Breast epithelium (tissue), 4 donors: ENCODE measurements at regions not wholly inside any gene's neighbourhood (a gene's known extent, or its start where the extent isn't known, plus 50 kb on each side); places are given as distances from the start of the nearest gene placed in this dataset.

Experiments used
- DNase-seq, 2 donors: peaks; one replicate each; pipeline ENCODE4 v3.0.0-alpha.2; 2019; ENCODE audit warnings: low spot score in 2 of 2
- H3K27ac ChIP-seq, 2 donors: fragments of 200-600 bp; sonication (generic) in 1 of 2; one replicate each; pipeline ENCODE4 v1.5.1; 2016 to 2019; ENCODE audit warnings: mild to moderate bottlenecking in 1 of 2
- H3K27me3 ChIP-seq, 2 donors: fragments of 200-600 bp; sonication (generic) in 1 of 2; one replicate each; pipeline versions ENCODE4 v1.5.1 to v1.6.0; 2017 to 2019; ENCODE audit warnings: control low read depth in 1 of 2, mild to moderate bottlenecking in 1 of 2
- H3K36me3 ChIP-seq: fragments of 200-600 bp; one replicate; pipeline ENCODE4 v1.5.1; 2019
- H3K4me1 ChIP-seq, 2 donors: fragments of 200-600 bp; sonication (generic); one replicate each; pipeline ENCODE4 v1.5.1; 2016 to 2019; ENCODE audit warnings: control low read depth in 1 of 2
- H3K4me3 ChIP-seq, 3 donors: fragments of 200-600 bp; sonication (generic); 1 replicate in 2 of 3; 2 replicates in 1 of 3; pipeline ENCODE4 v1.5.1; 2016 to 2019; ENCODE audit warnings: mild to moderate bottlenecking in 3 of 3, moderate library complexity in 2 of 3
- H3K9me3 ChIP-seq, 2 donors: fragments of 200-600 bp; sonication (generic) in 1 of 2; one replicate each; pipeline ENCODE4 v1.5.1; 2016 to 2019; ENCODE audit warnings: control low read depth in 1 of 2
- POLR2A ChIP-seq: fragments of 450-650 bp; IDR thresholded peaks from one replicate; pipeline ENCODE4 v1.6.1; 2016; ENCODE audit warnings: antibody characterized with exemption, mild to moderate bottlenecking, moderate library complexity
- POLR2AphosphoS5 ChIP-seq, 3 donors: sonication (generic); formaldehyde crosslinking; IDR thresholded peaks; one replicate each; pipeline ENCODE4 v1.6.1; 2017; ENCODE audit warnings: antibody characterized with exemption in 3 of 3
- intact Hi-C: fragments of 100-400 bp; cut with DNase I; formaldehyde crosslinking; loops from one replicate; pipeline ENCODE4 v1.15.1; 2023; ENCODE audit warnings: low total_unique reads
- TF ChIP-seq, protein P1 (sequence below), 3 donors: fragments of 450-650 bp; IDR thresholded peaks; one replicate each; pipeline ENCODE4 v1.5.1; 2016 to 2017; ENCODE audit warnings: antibody characterized with exemption in 3 of 3, mild to moderate bottlenecking in 3 of 3, moderate library complexity in 3 of 3

DNA sequence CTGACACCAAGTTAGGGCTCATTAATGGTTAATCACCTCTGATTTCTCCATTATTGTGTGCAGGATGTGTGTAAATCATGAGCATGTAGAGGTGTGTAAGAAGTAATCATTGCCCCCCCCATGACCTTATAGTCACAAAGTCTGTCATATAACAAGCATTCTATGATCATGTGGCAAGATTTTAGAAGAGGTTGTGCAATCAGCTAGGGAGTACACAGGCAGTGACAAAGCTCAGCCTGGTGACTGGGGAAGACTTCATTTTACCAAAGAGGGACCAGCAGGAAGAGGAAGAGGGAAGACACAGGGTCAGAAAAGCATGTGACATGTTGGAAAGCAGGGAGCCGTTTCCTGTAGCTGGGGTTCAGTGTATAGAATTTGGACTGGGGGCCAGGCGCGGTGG, 176.5 kb upstream of the LARGE1 start:
- H3K9me3 ChIP-seq, result peaks cover 0 to 11% of the 10 kb centered on the region in 2 donors
- H3K4me3 ChIP-seq, result no peak overlapping the region
- H3K4me1 ChIP-seq, result no peaks in the 10 kb centered on the region
- no peaks in the 10 kb centered on the region for H3K27me3 ChIP-seq
- H3K36me3 ChIP-seq, result no peaks in the 10 kb centered on the region
- no peak for DNase-seq
- no peak for TF ChIP-seq POLR2A
- intact Hi-C loops, result no loop called here
- H3K27ac ChIP-seq, result no peak overlapping the region

- DNase-seq, result no peak
- Histone ChIP-seq H3K27ac (no peak overlapping the region), H3K36me3 (no peaks in the 10 kb centered on the region), H3K27me3 (no peaks in the 10 kb centered on the region), H3K4me3 (no peak overlapping the region), H3K9me3 (peaks cover 0 to 11% of the 10 kb centered on the region in 2 donors), H3K4me1 (no peaks in the 10 kb centered on the region)
- TF ChIP-seq POLR2A, result no peak
- TF ChIP-seq, protein P1, sequence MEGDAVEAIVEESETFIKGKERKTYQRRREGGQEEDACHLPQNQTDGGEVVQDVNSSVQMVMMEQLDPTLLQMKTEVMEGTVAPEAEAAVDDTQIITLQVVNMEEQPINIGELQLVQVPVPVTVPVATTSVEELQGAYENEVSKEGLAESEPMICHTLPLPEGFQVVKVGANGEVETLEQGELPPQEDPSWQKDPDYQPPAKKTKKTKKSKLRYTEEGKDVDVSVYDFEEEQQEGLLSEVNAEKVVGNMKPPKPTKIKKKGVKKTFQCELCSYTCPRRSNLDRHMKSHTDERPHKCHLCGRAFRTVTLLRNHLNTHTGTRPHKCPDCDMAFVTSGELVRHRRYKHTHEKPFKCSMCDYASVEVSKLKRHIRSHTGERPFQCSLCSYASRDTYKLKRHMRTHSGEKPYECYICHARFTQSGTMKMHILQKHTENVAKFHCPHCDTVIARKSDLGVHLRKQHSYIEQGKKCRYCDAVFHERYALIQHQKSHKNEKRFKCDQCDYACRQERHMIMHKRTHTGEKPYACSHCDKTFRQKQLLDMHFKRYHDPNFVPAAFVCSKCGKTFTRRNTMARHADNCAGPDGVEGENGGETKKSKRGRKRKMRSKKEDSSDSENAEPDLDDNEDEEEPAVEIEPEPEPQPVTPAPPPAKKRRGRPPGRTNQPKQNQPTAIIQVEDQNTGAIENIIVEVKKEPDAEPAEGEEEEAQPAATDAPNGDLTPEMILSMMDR (IDR thresholded peaks at IDR 0.05), result no peak
- no peak for TF ChIP-seq POLR2AphosphoS5 (IDR thresholded peaks at IDR 0.05)
- intact Hi-C loops, result no loop called here
Measured at GRCh38 chr22:34099278-34099677, 179.0 kb upstream of the LARGE1 start.

DNA sequence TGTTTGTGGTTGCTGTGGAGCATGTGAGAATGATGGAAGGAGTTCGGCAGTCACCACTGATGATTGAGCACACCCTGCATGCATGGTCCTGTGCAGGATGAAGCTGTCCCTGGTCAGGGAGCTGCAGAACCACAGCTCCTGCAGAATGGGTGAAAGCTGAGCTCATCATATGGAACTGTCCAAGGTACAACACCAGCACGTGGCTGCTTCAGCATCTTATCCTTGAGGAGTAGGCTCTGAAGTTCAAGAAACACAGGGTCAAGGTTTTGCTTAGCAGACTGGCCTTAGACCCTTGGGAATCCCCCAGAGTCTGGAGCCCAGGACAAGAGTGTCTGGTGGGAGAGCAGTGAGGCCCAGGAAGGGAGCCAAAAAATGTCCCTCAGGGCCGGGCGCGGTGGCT, 182.4 kb upstream of the LARGE1 start:
- Histone ChIP-seq H3K36me3 (no peaks in the 10 kb centered on the region), H3K4me3 (no peak overlapping the region), H3K27me3 (no peaks in the 10 kb centered on the region), H3K4me1 (no peaks in the 10 kb centered on the region), H3K9me3 (peaks cover 0 to 11% of the 10 kb centered on the region in 2 donors), H3K27ac (no peak overlapping the region)
- intact Hi-C loops, result loop anchor here (2.0 kb wide), 1 partner anchor 782 kb away; no protein-coding TSS in a partner anchor
- no peak for TF ChIP-seq POLR2A
- no peak for TF ChIP-seq POLR2AphosphoS5 (IDR thresholded peaks at IDR 0.05)
- TF ChIP-seq, protein P1 (IDR thresholded peaks at IDR 0.05), result no peak
- DNase-seq, result no peak

- Histone ChIP-seq H3K4me3 (no peak overlapping the region), H3K27me3 (no peaks in the 10 kb centered on the region), H3K27ac (no peak overlapping the region), H3K9me3 (peaks cover 0 to 2% of the 10 kb centered on the region in 2 donors), H3K36me3 (no peaks in the 10 kb centered on the region), H3K4me1 (no peaks in the 10 kb centered on the region)
- TF ChIP-seq POLR2AphosphoS5 (IDR thresholded peaks at IDR 0.05) (no peak), POLR2A (no peak)
- TF ChIP-seq, protein P1 (IDR thresholded peaks at IDR 0.05), result peak in 2 of 3 donors; percentile 43 to 51
- DNase-seq, result peak in 1 of 2 donors; percentile 32
- intact Hi-C loops, result no loop called here
Measured at GRCh38 chr22:34105461-34106062, 185.3 kb upstream of the LARGE1 start.

- Histone ChIP-seq H3K27ac (no peak overlapping the region), H3K4me1 (no peaks in the 10 kb centered on the region), H3K4me3 (no peak overlapping the region), H3K36me3 (no peaks in the 10 kb centered on the region), H3K9me3 (no peaks in the 10 kb centered on the region), H3K27me3 (no peaks in the 10 kb centered on the region)
- intact Hi-C loops, result no loop called here
- no peak for DNase-seq
- TF ChIP-seq, protein P1 (IDR thresholded peaks at IDR 0.05), result no peak
- no peak for TF ChIP-seq POLR2AphosphoS5 (IDR thresholded peaks at IDR 0.05)
- no peak for TF ChIP-seq POLR2A
Measured at GRCh38 chr22:34108168-34108567, 187.9 kb upstream of the LARGE1 start.
